RWPE1 (cell line): ENCODE measurements at regions not wholly inside any gene's neighbourhood (a gene's known extent, or its start where the extent isn't known, plus 50 kb on each side); places are given as distances from the start of the nearest gene placed in this dataset.

Experiments used
- CTCF ChIA-PET: fragments of 350-600 bp; sonication (Branson Sonifier 250); formaldehyde crosslinking; extraction: SDS; loops from one replicate; lab custom pipeline; 2021; lab: Yijun Ruan, JAX
- POLR2A ChIA-PET: fragments of 400-600 bp; formaldehyde crosslinking; extraction: SDS; loops from one replicate; lab custom pipeline; 2020; ENCODE audit warnings: antibody characterized with exemption; ENCODE audit not compliant: low non-redundant PET; lab: Yijun Ruan, JAX
- DNase-seq: peaks from one replicate; pipeline ENCODE4 v3.0.0; 2012; ENCODE audit warnings: low spot score
- H3K27ac ChIP-seq: fragments of 450-650 bp; 2 replicates; pipeline ENCODE4 v1.5.1; 2017
- CTCF ChIP-seq: fragments of 450-650 bp; conservative IDR thresholded peaks from 2 replicates; pipeline ENCODE4 v1.5.1; 2017; ENCODE audit warnings: low read depth, mild to moderate bottlenecking

GRCh38 chr9:117926031-117926658 lies 221.9 kb downstream of the TLR4 start:
- POLR2A ChIA-PET: no interaction called here
- no peak for DNase-seq
- no peak for TF ChIP-seq CTCF
- H3K27ac ChIP-seq: no peak overlapping the region
- CTCF ChIA-PET: no interaction called here

GRCh38 chr9:117927354-117927753 lies 223.2 kb downstream of the TLR4 start:
- no peak for TF ChIP-seq CTCF
- DNase-seq: no peak
- POLR2A ChIA-PET: no interaction called here
- CTCF ChIA-PET: no interaction called here
- H3K27ac ChIP-seq: no peak overlapping the region

GRCh38 chr9:117929868-117930267 lies 225.7 kb downstream of the TLR4 start:
- ChIA-PET CTCF (no interaction called here), POLR2A (no interaction called here)
- no peak for DNase-seq
- H3K27ac ChIP-seq: no peak overlapping the region
- no peak for TF ChIP-seq CTCF

GRCh38 chr9:117932585-117932984 lies 228.4 kb downstream of the TLR4 start:
- no peak for DNase-seq
- ChIA-PET POLR2A (no interaction called here), CTCF (no interaction called here)
- TF ChIP-seq CTCF: no peak
- no peak overlapping the region for H3K27ac ChIP-seq

- no peak for DNase-seq
- CTCF ChIA-PET: no interaction called here
- POLR2A ChIA-PET: no interaction called here
- no peak overlapping the region for H3K27ac ChIP-seq
- no peak for TF ChIP-seq CTCF
Observed at GRCh38 chr9:117936185-117937130, 232.3 kb downstream of the TLR4 start.

GRCh38 chr9:117938086-117938485 lies 233.9 kb downstream of the TLR4 start:
- CTCF ChIA-PET: no interaction called here
- no peak overlapping the region for H3K27ac ChIP-seq
- POLR2A ChIA-PET: no interaction called here
- no peak for TF ChIP-seq CTCF
- no peak for DNase-seq
